GM18499 (cell line): ENCODE measurements at regions not wholly inside any gene's neighbourhood (a gene's known extent, or its start where the extent isn't known, plus 50 kb on each side); places are given as distances from the start of the nearest gene placed in this dataset.

Experiments used
- ATAC-seq: cut with Tn5 transposase; IDR thresholded peaks from one replicate; pipeline ENCODE4 v1.9.1; 2021; ENCODE audit warnings: moderate number of reproducible peaks; ENCODE audit not compliant: insufficient read depth, unreplicated experiment

GRCh38 chr1:104408268-104408667, 658.6 kb downstream of the AMY1C start:
- no peak for ATAC-seq

- ATAC-seq = no peak
Observed at GRCh38 chr1:104435255-104435654, 685.6 kb downstream of the AMY1C start.

- no peak for ATAC-seq
Observed at GRCh38 chr1:104440011-104440410, 690.3 kb downstream of the AMY1C start.

- ATAC-seq = no peak
Observed at GRCh38 chr1:104456724-104457123, 707.0 kb downstream of the AMY1C start.

- ATAC-seq = no peak
Observed at GRCh38 chr1:104459886-104460285, 710.2 kb downstream of the AMY1C start.

GRCh38 chr1:104460880-104461279, 711.2 kb downstream of the AMY1C start:
- no peak for ATAC-seq

GRCh38 chr1:104463126-104463697, 713.5 kb downstream of the AMY1C start:
- no peak for ATAC-seq

GRCh38 chr1:104466068-104466467, 716.4 kb downstream of the AMY1C start:
- no peak for ATAC-seq

- peak; percentile 81 for ATAC-seq
Observed at GRCh38 chr1:104467590-104467989, 717.9 kb downstream of the AMY1C start.

- ATAC-seq = no peak
Observed at GRCh38 chr1:104468282-104468681, 718.6 kb downstream of the AMY1C start.

GRCh38 chr1:104476126-104476525, 726.4 kb downstream of the AMY1C start:
- ATAC-seq = no peak

- ATAC-seq = no peak
Observed at GRCh38 chr1:104488296-104489015, 738.8 kb downstream of the AMY1C start.

- no peak for ATAC-seq
Observed at GRCh38 chr1:104526158-104526795, 776.6 kb downstream of the AMY1C start.

GRCh38 chr1:104531990-104532389, 782.3 kb downstream of the AMY1C start:
- ATAC-seq = no peak

- ATAC-seq = no peak
Observed at GRCh38 chr1:104574620-104575019, 824.9 kb downstream of the AMY1C start.

GRCh38 chr1:104592926-104593325, 843.2 kb downstream of the AMY1C start:
- no peak for ATAC-seq

- no peak for ATAC-seq
Observed at GRCh38 chr1:104593413-104594187, 843.9 kb downstream of the AMY1C start.

GRCh38 chr1:104617474-104617873, 867.8 kb downstream of the AMY1C start:
- ATAC-seq = no peak

- ATAC-seq = no peak
Observed at GRCh38 chr1:104621221-104621620, 871.5 kb downstream of the AMY1C start.

- no peak for ATAC-seq
Observed at GRCh38 chr1:104624538-104624937, 874.8 kb downstream of the AMY1C start.

- no peak for ATAC-seq
Observed at GRCh38 chr1:104629589-104629988, 879.9 kb downstream of the AMY1C start.
